Tibial nerve (tissue), 4 donors: ENCODE measurements at regions not wholly inside any gene's neighbourhood (a gene's known extent, or its start where the extent isn't known, plus 50 kb on each side); places are given as distances from the start of the nearest gene placed in this dataset.

Source experiments
- DNase-seq, 2 donors: peaks; one replicate each; pipeline ENCODE4 v3.0.0-alpha.2; 2019; ENCODE audit warnings: low spot score in 2 of 2
- H3K27ac ChIP-seq, 4 donors: fragments of 200-600 bp; sonication (generic) in 3 of 4; one replicate each; pipeline ENCODE4 v1.5.1; 2017 to 2019; ENCODE audit warnings: mild to moderate bottlenecking in 1 of 4
- H3K27me3 ChIP-seq, 2 donors: fragments of 200-600 bp; sonication (generic) in 1 of 2; one replicate each; pipeline versions ENCODE4 v1.5.1 to v1.6.0; 2017 to 2019
- H3K36me3 ChIP-seq, 3 donors: fragments of 200-600 bp; sonication (generic); one replicate each; pipeline ENCODE4 v1.5.1; 2018 to 2019
- H3K4me1 ChIP-seq, 4 donors: fragments of 200-600 bp; sonication (generic) in 3 of 4; one replicate each; pipeline ENCODE4 v1.5.1; 2017 to 2019
- H3K4me3 ChIP-seq, 4 donors: fragments of 200-600 bp; sonication (generic) in 3 of 4; one replicate each; pipeline ENCODE4 v1.5.1; 2017 to 2019; ENCODE audit warnings: mild to moderate bottlenecking in 1 of 4, moderate library complexity in 1 of 4
- H3K9me3 ChIP-seq, 4 donors: fragments of 200-600 bp; sonication (generic) in 3 of 4; one replicate each; pipeline ENCODE4 v1.5.1; 2017 to 2019
- EP300 ChIP-seq, 2 donors: sonication (generic); formaldehyde crosslinking; IDR thresholded peaks; one replicate each; pipeline ENCODE4 v1.6.1; 2017; ENCODE audit warnings: antibody characterized with exemption in 2 of 2, mild to moderate bottlenecking in 1 of 2
- POLR2A ChIP-seq, 2 donors: fragments of 450-650 bp; IDR thresholded peaks; one replicate each; pipeline ENCODE4 v1.6.1; 2017; ENCODE audit warnings: antibody characterized with exemption in 2 of 2, mild to moderate bottlenecking in 2 of 2, moderate library complexity in 2 of 2
- WGBS, 2 donors: methylation state at CpG; one replicate each; pipeline ENCODE4 v1.1.5; 2018; 5-methylcytosine and 5-hydroxymethylcytosine counted together
- TF ChIP-seq, protein P1 (sequence below), 5 experiments: fragments of 200-600 bp in 3 of 5; fragments of 450-650 bp in 2 of 5; sonication (generic) in 3 of 5; IDR thresholded peaks; one replicate each; pipeline ENCODE4 v1.5.1; 2016 to 2019; ENCODE audit warnings: antibody characterized with exemption in 5 of 5, mild to moderate bottlenecking in 3 of 5, moderate library complexity in 2 of 5

DNA sequence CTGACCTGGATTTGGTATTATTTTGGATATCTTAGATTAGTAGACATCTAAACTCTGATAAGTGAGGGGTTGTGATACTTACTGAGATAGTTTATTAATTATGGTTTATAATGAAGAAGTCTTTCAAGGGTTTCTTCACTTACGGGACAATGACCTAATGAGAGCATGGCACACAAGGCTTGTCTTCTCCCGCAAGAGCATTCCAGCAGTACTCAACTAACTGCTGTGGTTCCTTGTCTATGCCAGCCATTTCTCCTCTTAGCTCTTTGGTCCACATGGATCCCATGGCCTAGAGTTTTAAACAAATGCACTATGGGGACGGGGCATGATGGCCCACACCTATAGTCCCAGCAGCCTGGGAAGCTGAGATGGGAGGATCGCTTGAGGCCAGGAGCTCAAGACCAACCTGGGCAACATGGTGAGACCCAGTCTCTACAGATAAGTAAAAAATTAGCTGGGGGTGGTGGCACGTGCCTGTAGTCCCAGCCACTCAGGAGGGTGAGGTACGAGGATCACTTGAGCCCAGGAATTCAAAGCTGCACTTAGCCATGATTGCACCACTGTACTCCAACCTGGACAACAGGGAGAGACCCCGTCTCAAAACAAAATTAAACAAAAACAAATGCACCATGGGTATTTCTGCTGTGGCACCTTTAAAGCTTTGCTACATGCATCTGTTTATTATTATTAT, 161.7 kb upstream of the MYCN start:
- Histone ChIP-seq H3K4me3 (no peak overlapping the region), H3K27me3 (no peaks in the 10 kb centered on the region), H3K36me3 (no peaks in the 10 kb centered on the region), H3K27ac (no peak overlapping the region), H3K4me1 (peaks cover 0 to 9% (median 2%) of the 10 kb centered on the region in 4 donors), H3K9me3 (no peaks in the 10 kb centered on the region)
- TF ChIP-seq POLR2A (IDR thresholded peaks at IDR 0.05) (no peak), EP300 (IDR thresholded peaks at IDR 0.05) (no peak)
- TF ChIP-seq, protein P1, sequence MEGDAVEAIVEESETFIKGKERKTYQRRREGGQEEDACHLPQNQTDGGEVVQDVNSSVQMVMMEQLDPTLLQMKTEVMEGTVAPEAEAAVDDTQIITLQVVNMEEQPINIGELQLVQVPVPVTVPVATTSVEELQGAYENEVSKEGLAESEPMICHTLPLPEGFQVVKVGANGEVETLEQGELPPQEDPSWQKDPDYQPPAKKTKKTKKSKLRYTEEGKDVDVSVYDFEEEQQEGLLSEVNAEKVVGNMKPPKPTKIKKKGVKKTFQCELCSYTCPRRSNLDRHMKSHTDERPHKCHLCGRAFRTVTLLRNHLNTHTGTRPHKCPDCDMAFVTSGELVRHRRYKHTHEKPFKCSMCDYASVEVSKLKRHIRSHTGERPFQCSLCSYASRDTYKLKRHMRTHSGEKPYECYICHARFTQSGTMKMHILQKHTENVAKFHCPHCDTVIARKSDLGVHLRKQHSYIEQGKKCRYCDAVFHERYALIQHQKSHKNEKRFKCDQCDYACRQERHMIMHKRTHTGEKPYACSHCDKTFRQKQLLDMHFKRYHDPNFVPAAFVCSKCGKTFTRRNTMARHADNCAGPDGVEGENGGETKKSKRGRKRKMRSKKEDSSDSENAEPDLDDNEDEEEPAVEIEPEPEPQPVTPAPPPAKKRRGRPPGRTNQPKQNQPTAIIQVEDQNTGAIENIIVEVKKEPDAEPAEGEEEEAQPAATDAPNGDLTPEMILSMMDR (IDR thresholded peaks at IDR 0.05) = no peak
- no peak for DNase-seq
- WGBS, 2 donors = 84% methylated on average over 7 of the region's 7 CpGs

DNA sequence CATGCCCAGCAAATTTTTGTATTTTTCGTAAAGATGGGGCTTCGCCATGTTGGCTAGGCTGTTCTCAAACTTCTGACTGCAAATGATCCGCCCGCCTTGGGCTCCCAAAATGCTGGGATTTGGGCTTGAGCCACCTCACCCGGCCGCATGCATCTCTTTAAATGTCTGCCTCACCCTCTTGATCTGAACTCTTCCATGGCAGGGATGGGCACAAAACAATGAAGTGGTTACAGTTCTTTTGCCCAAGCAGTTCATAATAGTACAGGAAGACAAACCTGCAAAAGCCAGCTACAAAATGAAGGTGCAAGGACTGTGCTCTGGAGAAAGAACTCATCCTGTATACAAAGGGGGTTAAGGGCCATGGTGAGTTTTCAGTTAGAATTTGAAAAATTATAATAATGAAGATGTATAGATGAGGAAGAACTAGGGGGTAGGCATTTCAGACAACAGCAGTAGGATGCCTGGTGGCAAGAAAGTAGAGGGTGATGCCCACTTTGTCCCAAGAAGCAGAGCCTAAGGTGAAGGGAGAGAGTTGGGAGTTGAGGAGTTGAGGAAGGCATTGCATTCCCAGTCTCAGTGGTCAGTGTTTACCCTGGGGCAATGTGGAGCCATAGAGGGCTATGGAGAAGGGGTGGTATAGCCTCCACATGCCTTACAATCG, 160.8 kb upstream of the MYCN start:
- WGBS, 2 donors = 87 to 91% methylated on average over 7 of the region's 7 CpGs
- Histone ChIP-seq H3K4me1 (peaks cover 0 to 9% (median 2%) of the 10 kb centered on the region in 4 donors), H3K36me3 (no peaks in the 10 kb centered on the region), H3K27me3 (no peaks in the 10 kb centered on the region), H3K9me3 (no peaks in the 10 kb centered on the region), H3K4me3 (no peak overlapping the region), H3K27ac (peak overlapping the region in 2 of 4 donors; percentile 40 to 56)
- no peak for TF ChIP-seq POLR2A (IDR thresholded peaks at IDR 0.05)
- TF ChIP-seq, protein P1 (IDR thresholded peaks at IDR 0.05) = no peak
- TF ChIP-seq EP300 (IDR thresholded peaks at IDR 0.05) = no peak
- DNase-seq = no peak

DNA sequence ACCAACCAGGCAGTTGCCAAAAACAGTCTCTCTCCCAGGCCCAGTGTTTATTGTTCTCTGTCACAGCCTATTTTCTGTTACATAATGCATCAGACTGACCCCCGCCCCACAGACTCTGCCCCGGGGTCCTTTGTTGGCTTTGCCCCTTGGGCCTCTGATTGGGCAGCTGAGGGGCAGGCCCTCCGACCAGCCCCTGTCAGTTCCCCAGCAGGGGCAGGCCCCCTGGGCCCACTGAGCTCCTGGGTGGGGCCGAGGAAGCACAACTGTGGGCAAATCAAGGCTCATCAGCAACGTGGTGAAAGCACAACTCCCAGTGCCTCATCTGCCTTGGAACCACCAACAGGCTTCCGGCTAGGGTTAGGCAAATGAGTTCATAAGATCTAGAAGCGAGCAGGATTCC, 160.1 kb upstream of the MYCN start:
- Histone ChIP-seq H3K9me3 (no peaks in the 10 kb centered on the region), H3K4me3 (no peak overlapping the region), H3K27me3 (no peaks in the 10 kb centered on the region), H3K27ac (peak overlapping the region in 2 of 4 donors; percentile 40 to 56), H3K36me3 (no peaks in the 10 kb centered on the region), H3K4me1 (peaks cover 0 to 9% (median 2%) of the 10 kb centered on the region in 4 donors)
- DNase-seq = no peak
- TF ChIP-seq, protein P1 (IDR thresholded peaks at IDR 0.05) = no peak
- TF ChIP-seq POLR2A (IDR thresholded peaks at IDR 0.05) (no peak), EP300 (IDR thresholded peaks at IDR 0.05) (no peak)
- 16 to 34% methylated on average over 7 of the region's 7 CpGs for WGBS, 2 donors

DNA sequence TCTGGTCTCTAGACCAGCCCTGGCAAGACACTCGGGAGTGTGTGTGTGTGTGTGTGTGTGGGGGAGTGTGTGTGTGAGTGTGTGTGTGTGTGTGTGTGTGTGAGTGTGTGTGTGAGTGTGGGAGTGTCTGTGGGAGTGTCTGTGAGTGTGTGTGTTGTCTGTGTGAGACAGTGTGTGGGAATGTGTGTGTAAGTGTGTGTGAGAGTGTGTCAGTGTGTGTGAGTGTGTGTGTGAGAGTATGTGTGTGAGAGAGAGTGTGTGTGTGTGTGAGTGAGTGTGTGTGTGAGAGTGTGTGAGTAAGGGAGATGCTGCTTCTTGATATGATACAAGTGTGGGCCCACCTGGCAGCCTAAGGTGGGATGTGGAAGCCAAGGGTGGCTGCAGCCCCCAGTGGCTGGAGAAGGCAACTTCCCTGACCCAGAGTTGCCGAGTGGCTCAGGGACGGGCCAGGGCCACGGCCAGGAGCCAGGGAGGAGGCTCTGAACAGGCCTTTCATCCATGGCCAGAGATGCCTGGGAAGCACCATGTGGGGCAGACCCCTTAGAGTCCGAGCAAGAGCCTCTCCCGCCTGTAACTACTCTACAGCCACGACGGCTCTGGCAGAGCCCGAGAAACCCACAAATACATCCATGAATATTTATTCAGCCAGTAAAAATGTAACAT, 159.3 kb upstream of the MYCN start:
- 57 to 58% methylated on average over 9 of the region's 9 CpGs for WGBS, 2 donors
- no peaks in the 10 kb centered on the region for H3K27me3 ChIP-seq
- peaks cover 0 to 9% (median 2%) of the 10 kb centered on the region in 4 donors for H3K4me1 ChIP-seq
- no peak overlapping the region for H3K27ac ChIP-seq
- no peaks in the 10 kb centered on the region for H3K9me3 ChIP-seq
- H3K36me3 ChIP-seq = no peaks in the 10 kb centered on the region
- TF ChIP-seq, protein P1 (IDR thresholded peaks at IDR 0.05) = no peak
- TF ChIP-seq EP300 (IDR thresholded peaks at IDR 0.05) (no peak), POLR2A (IDR thresholded peaks at IDR 0.05) (no peak)
- no peak for DNase-seq
- H3K4me3 ChIP-seq = no peak overlapping the region
